KMS-11 (cell line): ENCODE measurements at regions not wholly inside any gene's neighbourhood (a gene's known extent, or its start where the extent isn't known, plus 50 kb on each side); places are given as distances from the start of the nearest gene placed in this dataset.

Experiments used
- H2AFZ ChIP-seq: fragments of 200-600 bp; sonication (generic); 2 replicates; pipeline ENCODE4 v1.6.1; 2016; ENCODE audit warnings: antibody characterized with exemption, mixed run types, low read depth
- H3K27ac ChIP-seq: fragments of 200-600 bp; sonication (generic); 2 replicates; pipeline ENCODE4 v1.6.1; 2016; ENCODE audit warnings: mild to moderate bottlenecking, mixed run types
- H3K27me3 ChIP-seq: fragments of 200-600 bp; sonication (generic); 2 replicates; pipeline ENCODE4 v1.6.1; 2017; ENCODE audit warnings: mild to moderate bottlenecking, low read depth, mixed run types, moderate library complexity; ENCODE audit not compliant: insufficient read depth
- H3K36me3 ChIP-seq: fragments of 200-600 bp; sonication (generic); 2 replicates; pipeline ENCODE4 v1.6.1; 2017; ENCODE audit warnings: mild to moderate bottlenecking, mixed run types; ENCODE audit not compliant: insufficient read depth
- H3K4me1 ChIP-seq: fragments of 200-600 bp; sonication (generic); 2 replicates; pipeline ENCODE4 v1.6.1; 2016; ENCODE audit warnings: mild to moderate bottlenecking, low read depth, mixed run types; ENCODE audit not compliant: poor library complexity, severe bottlenecking
- H3K4me2 ChIP-seq: fragments of 200-600 bp; sonication (generic); 2 replicates; pipeline ENCODE4 v1.7.0; 2016; ENCODE audit warnings: mild to moderate bottlenecking, mixed run types
- H3K4me3 ChIP-seq: fragments of 200-600 bp; sonication (generic); IDR thresholded peaks from 2 replicates; pipeline ENCODE4 v1.6.1; 2017; ENCODE audit warnings: low read depth, low read length, mixed read lengths; ENCODE audit not compliant: insufficient read depth
- H3K79me2 ChIP-seq: fragments of 200-600 bp; sonication (generic); 2 replicates; pipeline ENCODE4 v1.6.1; 2016; ENCODE audit warnings: low read depth, mixed run types; ENCODE audit not compliant: insufficient read depth
- H3K9ac ChIP-seq: fragments of 200-600 bp; sonication (generic); 2 replicates; pipeline ENCODE4 v1.6.1; 2016; ENCODE audit warnings: mild to moderate bottlenecking, mixed run types
- H4K20me1 ChIP-seq: fragments of 200-600 bp; sonication (generic); 2 replicates; pipeline ENCODE4 v1.6.1; 2016; ENCODE audit warnings: mild to moderate bottlenecking, mixed run types; ENCODE audit not compliant: insufficient read depth
- TF ChIP-seq, protein P1 (sequence below): fragments of 200-600 bp; sonication (generic); conservative IDR thresholded peaks from 2 replicates; pipeline ENCODE4 v1.6.1; 2017; ENCODE audit warnings: low read depth, mild to moderate bottlenecking, antibody characterized with exemption, low read length, moderate library complexity, mixed read lengths

DNA sequence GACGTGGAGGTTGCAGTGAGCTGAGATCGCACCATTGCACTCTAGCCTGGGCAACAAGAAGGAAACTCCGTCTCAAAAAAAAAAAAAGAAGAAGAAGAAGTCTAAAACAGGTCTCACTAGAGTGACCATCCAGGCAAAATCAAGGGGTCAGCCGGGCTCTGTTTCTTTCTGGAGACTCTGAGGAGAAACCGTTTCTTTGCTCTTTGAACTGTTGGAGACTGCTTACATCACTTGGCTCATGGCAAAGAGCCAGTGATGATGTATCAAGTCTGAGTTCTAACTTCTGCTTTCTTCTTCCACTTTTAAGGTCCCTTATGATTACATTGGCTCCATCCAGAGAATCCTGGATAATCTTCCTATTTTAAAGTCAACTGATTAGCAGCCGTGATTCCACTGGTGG is 306.8 kb downstream of the WDR11 start:
- Histone ChIP-seq H3K9ac (no peak overlapping the region), H3K4me1 (peaks cover 30% of the 10 kb centered on the region), H3K27ac (no peak overlapping the region), H3K27me3 (no peaks in the 10 kb centered on the region), H3K36me3 (no peaks in the 10 kb centered on the region), H3K4me2 (peak overlapping the region; percentile 51; the same call in 1 of the 2 replicates), H2AFZ (no peak overlapping the region), H3K4me3 (no peak overlapping the region), H4K20me1 (no peaks in the 10 kb centered on the region), H3K79me2 (no peaks in the 10 kb centered on the region)
- TF ChIP-seq, protein P1, sequence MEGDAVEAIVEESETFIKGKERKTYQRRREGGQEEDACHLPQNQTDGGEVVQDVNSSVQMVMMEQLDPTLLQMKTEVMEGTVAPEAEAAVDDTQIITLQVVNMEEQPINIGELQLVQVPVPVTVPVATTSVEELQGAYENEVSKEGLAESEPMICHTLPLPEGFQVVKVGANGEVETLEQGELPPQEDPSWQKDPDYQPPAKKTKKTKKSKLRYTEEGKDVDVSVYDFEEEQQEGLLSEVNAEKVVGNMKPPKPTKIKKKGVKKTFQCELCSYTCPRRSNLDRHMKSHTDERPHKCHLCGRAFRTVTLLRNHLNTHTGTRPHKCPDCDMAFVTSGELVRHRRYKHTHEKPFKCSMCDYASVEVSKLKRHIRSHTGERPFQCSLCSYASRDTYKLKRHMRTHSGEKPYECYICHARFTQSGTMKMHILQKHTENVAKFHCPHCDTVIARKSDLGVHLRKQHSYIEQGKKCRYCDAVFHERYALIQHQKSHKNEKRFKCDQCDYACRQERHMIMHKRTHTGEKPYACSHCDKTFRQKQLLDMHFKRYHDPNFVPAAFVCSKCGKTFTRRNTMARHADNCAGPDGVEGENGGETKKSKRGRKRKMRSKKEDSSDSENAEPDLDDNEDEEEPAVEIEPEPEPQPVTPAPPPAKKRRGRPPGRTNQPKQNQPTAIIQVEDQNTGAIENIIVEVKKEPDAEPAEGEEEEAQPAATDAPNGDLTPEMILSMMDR, result no peak

DNA sequence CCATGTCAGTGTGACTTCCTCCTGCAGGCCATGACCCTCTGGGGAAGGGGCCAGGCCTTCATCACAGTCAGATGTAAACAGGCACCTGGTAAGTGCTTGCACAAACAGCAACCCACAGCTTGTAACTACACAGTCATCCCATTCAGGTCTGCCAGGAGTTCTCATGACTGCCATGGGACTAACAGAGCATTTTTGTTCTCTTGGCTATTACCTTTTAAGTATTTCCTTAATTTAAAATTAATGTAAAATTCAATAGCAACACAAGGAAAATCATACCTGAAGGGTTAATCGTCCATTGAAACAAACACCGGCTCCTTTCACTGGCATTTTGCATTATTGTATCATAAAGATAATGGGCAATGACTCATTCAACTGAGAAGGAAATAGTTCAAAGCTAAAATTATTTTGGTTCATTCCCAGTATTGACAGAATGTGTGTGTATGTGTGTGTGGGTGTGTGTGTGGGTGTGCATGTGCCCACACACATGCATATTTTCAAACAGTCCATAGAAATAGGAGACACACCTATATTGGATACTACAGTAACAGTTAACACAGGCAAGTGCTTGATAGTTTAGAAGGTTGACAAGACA is 307.9 kb downstream of the WDR11 start:
- Histone ChIP-seq H3K36me3 (no peaks in the 10 kb centered on the region), H3K27me3 (no peaks in the 10 kb centered on the region), H3K9ac (no peak overlapping the region), H3K4me2 (peak overlapping the region; percentile 51), H4K20me1 (no peaks in the 10 kb centered on the region), H2AFZ (no peak overlapping the region), H3K4me3 (no peak overlapping the region), H3K79me2 (no peaks in the 10 kb centered on the region), H3K4me1 (peaks cover 30% of the 10 kb centered on the region), H3K27ac (peak overlapping the region; percentile 30; the same call in 1 of the 2 replicates)
- TF ChIP-seq, protein P1, result no peak

DNA sequence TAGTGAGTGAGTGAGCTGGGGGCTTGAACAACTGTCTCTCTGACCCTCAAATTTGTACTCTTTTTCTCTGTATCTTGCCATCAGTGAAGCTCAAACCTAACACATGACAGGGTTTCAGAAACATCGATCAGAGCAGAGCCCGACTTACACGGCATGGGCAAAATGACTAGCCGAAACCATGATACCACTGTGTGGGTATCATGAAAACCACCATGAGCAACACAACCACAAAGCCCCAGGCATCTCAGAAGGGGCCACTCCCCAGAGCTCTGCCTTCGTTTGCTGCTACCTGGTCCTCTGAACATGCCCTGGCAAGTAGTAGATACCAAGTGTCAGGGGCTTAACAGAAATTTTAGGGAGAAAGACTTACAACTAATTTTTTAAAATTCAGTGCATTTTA is 308.5 kb downstream of the WDR11 start:
- no peaks in the 10 kb centered on the region for H4K20me1 ChIP-seq
- H3K27me3 ChIP-seq, result no peaks in the 10 kb centered on the region
- H2AFZ ChIP-seq, result no peak overlapping the region
- no peak overlapping the region for H3K9ac ChIP-seq
- no peak overlapping the region for H3K4me3 ChIP-seq
- TF ChIP-seq, protein P1, result no peak
- peaks cover 30% of the 10 kb centered on the region for H3K4me1 ChIP-seq
- H3K27ac ChIP-seq, result peak overlapping the region; percentile 30; the same call in 1 of the 2 replicates
- H3K79me2 ChIP-seq, result no peaks in the 10 kb centered on the region
- H3K4me2 ChIP-seq, result peak overlapping the region; percentile 51
- no peaks in the 10 kb centered on the region for H3K36me3 ChIP-seq

DNA sequence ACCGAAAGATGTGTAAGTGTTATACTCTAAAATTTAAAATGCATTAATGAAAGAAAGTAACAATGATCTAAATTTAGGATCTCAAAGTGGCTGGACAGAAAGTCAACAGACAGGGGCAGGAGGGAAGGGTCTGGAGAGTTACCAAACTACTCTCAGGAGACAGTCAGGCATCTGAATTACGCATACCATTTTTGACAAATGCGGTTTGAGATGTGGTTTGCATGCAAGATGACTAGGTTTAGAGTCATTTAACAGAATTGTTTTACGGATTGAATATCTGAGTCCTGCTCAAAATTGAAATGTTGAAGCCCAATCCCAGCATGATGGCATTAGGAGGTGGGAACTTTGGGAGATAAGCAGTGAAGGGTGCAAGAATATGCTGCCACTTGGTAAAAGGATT is 314.1 kb downstream of the WDR11 start:
- Histone ChIP-seq H3K4me1 (peaks cover 44% of the 10 kb centered on the region), H3K9ac (no peak overlapping the region), H3K36me3 (no peaks in the 10 kb centered on the region), H3K79me2 (no peaks in the 10 kb centered on the region), H4K20me1 (no peaks in the 10 kb centered on the region), H3K27ac (no peak overlapping the region), H2AFZ (no peak overlapping the region), H3K27me3 (no peaks in the 10 kb centered on the region), H3K4me2 (no peak overlapping the region), H3K4me3 (no peak overlapping the region)
- TF ChIP-seq, protein P1, result no peak
